DMS114 treated with DMSO at 0.1 percent for 48 hours (cell line): ENCODE measurements at regions not wholly inside any gene's neighbourhood (a gene's known extent, or its start where the extent isn't known, plus 50 kb on each side); places are given as distances from the start of the nearest gene placed in this dataset.

Source experiments
- DNase-seq: peaks from one replicate; lab custom pipeline; 2025; ENCODE audit not compliant: unreplicated experiment; lab: John Stamatoyannopoulos, UW

DNA sequence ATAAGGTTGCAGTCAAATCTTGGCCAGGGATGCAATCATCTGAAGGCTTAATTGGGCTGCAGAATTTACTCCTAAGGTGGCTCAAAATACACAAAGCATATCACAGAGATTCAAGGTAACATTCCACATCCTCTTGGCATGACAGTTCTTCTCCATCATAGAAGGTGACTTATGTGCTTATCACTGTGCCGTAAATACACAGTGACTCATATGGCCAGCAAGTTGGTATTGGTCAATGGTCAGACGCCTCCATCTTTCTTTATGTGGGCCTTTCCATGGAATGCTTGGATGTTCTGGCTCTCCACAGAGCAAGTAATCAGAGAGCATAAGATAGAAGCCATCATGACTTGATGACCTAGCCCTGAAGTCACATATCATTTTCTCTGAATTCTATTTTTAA, 168.8 kb upstream of the ST8SIA2 start:
- no peak for DNase-seq

- peak; percentile 32 for DNase-seq
Measured at GRCh38 chr15:92226020-92226612, 167.6 kb upstream of the ST8SIA2 start.

DNA sequence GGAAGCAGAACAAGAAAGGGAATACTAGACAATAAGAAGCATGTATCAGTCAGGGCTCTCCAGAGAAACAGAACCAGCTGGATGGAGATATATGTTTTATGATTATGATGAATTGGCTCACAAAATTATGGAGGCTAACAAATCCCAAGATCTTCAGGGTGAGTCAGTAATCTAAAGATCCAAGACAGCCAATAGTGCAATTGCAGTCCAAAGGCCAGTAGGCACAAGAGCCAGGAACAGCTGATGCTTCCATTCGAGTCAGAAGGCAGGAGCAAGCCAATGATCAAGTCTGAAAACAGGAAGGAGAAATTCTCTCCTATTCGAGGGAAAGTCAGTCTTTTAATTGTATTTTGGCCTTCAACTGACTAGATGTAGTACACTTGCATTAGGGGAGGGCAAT, 164.9 kb upstream of the ST8SIA2 start:
- no peak for DNase-seq

- DNase-seq, result no peak
Measured at GRCh38 chr15:92231461-92231860, 162.2 kb upstream of the ST8SIA2 start.

GRCh38 chr15:92232317-92232716, 161.4 kb upstream of the ST8SIA2 start:
- DNase-seq, result no peak

GRCh38 chr15:92232876-92233275, 160.8 kb upstream of the ST8SIA2 start:
- DNase-seq, result no peak

DNA sequence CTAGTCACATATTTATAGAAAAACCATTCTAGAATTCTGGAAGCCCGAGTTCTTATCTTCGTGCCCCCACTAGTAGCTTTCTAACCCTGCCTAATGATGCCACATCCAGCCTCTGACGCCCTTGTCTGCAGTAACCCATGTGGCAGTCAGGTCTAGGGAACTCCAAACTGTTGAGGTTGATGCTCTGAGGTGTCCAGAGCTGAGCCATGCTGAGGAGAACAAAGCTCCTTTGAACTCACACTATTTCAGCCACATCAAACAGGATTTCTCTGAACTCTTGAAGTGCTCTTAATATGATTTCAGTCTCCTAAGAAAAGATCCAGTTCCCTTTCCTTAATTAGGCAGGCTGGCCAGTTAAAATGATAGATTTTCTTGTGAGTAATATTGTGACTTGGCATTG, 150.5 kb upstream of the ST8SIA2 start:
- no peak for DNase-seq

DNA sequence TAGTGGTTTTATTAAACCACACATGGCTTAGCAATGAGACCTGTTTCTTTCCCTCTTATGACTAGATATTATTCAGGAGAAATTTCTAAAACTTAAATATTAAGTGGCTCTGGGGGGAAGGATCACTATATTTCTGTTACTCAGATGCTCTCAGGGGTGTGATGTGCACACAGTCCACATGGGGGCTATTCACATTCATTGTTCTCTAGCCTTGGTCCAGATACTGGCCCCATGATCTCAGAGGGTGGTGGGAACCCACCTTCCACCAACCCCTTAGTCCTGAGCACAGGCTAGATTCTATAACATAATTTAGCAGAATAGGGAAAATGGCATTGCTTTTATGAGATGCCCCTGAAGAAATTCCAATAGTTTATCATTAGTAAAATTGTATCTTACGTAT, 149.0 kb upstream of the ST8SIA2 start:
- no peak for DNase-seq

GRCh38 chr15:92247649-92248242, 145.9 kb upstream of the ST8SIA2 start:
- DNase-seq, result no peak

- no peak for DNase-seq
Measured at GRCh38 chr15:92266796-92267685, 126.6 kb upstream of the ST8SIA2 start.

DNA sequence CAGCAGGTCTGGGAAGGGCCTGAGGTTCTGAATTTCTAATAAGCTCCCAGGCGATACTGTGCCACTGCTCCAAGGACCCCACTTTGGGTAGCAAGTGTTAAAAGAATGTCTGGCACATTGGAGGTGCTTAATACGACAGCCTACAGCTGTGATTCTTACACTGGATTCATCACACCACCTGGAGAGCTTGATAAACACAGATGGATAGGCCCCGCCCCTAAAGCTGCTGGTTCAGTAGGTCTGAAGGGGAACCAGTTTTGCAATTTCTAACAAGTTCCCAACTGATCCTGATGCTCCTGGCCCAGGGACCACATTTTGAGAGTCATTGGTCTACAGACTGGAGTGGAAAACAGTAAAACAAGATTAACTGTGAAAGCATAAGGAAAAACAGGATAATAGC, 124.8 kb upstream of the ST8SIA2 start:
- DNase-seq, result no peak

DNA sequence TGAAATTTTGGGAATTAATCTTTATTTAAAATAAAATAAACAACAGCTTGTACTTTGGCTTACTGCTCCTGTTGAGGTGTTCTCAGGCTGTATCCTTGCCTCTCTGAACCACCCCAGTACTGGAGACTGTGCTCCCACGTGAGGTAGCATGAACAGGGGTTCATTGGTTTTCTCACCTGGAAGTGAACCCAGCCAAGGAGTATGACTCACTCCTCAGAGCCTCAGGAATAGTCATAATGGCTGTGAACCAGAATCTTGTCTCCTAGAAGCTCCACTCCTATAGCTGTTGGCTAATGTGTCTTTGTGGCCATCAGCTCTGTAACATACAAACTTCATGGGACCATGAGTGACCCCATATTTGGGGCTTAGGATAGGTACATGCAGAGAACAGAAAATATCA, 122.5 kb upstream of the ST8SIA2 start:
- no peak for DNase-seq

- DNase-seq, result no peak
Measured at GRCh38 chr15:92272106-92272505, 121.6 kb upstream of the ST8SIA2 start.

GRCh38 chr15:92273286-92273685, 120.4 kb upstream of the ST8SIA2 start:
- no peak for DNase-seq

GRCh38 chr15:92273723-92274122, 120.0 kb upstream of the ST8SIA2 start:
- DNase-seq, result no peak

- peak; percentile 41 for DNase-seq
Measured at GRCh38 chr15:92277776-92278175, 115.9 kb upstream of the ST8SIA2 start.

- DNase-seq, result no peak
Measured at GRCh38 chr15:92283813-92284212, 109.9 kb upstream of the ST8SIA2 start.

DNA sequence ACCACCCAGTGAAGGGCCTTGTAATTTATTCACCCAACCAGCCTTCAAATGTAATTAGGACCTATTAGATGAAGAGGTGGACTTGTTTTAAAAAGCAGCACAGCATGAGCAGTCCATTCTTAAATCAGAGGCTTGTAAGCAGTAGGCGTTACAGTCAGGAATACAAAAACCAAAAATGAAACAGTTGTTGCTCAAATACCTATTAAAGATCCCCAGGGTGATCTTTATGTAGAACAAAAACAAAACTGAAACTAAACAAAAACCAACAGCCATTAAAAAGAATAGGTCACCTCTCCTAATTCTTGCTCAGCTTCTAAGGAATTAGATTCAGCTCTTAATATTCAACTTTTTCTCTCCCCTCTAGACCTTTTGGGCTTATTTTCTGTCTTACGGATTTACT, 104.9 kb upstream of the ST8SIA2 start:
- DNase-seq, result no peak

- no peak for DNase-seq
Measured at GRCh38 chr15:92289733-92290132, 103.9 kb upstream of the ST8SIA2 start.

DNA sequence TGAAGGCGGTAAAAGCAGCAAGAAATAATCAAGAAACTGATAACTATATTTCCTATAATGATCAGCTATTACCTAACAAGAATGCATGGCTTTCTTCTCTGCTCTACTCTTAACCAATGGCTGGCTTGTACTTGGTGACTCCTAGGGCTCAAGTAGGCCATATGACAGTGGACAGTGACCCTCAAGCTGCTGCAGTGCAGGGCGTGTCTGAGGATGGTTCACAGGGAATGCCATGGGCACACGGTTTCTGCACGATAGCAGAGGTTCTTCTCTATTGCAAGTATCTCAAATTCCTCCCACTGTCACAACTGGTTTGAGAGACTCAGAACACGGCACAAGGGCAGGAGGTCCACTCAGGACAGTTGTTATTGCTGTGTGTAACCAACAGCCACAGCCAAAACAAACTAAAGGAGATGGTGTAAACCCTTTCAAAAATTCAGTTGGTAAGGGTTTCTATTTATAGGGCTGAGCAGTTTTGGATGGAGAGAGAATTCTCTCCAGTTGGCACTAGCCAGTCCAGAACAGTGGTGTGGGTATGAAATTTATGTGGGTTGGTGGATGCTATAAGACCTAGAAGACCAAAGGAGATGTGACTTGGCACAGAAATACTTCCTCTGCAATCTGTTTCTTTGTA, 103.2 kb upstream of the ST8SIA2 start:
- DNase-seq, result no peak

DNA sequence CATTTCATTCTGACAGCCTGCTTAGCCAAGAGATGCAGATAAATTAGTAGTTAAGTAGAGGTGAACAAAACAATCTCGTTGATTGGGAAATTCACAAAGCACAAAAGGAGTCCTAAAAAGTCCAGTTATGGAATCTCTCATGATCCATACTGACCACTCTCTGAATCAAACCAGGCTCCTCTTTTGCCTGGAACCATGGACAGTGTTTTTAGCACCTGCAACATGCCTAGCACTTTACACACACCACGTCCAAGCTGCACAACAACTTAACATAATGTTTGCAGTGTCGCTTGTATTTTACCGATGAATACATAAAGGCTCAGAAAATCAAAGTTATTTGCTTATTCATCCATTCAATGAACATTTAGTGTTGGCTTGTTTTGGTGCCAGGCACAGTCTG, 101.8 kb upstream of the ST8SIA2 start:
- no peak for DNase-seq

GRCh38 chr15:92294759-92295158, 98.9 kb upstream of the ST8SIA2 start:
- no peak for DNase-seq
